ENCODE measurements at regions not wholly inside any gene's neighbourhood (a gene's known extent, or its start where the extent isn't known, plus 50 kb on each side); places are given as distances from the start of the nearest gene placed in this dataset.

DNA sequence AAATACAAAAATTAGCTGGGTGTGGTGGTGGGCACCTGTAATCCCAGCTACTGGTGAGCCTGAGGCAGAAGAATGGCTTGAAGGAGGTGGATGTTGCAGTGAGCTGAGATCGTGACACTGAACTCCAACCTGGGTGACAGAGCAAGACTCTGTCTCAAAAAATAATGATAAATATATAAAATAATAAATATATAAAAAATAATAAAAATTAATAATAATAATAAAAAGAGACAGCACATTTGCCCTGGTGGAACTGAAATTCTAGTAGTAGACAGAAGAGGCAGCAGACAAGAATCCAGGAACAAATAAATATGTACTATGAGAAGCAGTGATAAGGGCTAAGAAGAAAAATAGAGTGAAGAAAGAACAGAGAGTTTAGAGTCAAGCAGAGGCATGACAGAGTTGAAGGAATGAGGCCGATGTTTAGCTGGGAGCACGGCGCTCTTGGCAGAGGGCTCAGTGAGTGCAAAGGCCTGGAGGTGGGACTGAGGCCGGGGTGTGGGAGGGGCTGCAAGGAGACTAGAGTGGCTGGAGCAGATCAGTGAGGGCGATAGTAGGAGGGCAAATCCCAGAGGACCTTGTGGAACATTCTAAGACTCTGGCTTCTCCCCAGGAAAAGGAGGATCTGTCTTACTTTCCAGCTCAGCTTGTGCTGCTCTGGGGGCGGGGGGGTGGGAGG, 410.3 kb downstream of the MN1 start:
- Histone ChIP-seq H3K27ac (no peak overlapping the region), H3K36me3 (no peaks in the 10 kb centered on the region), H3K4me1 (no peaks in the 10 kb centered on the region), H3K27me3 (peaks cover 3% of the 10 kb centered on the region in 3 donors), H3K9me3 (no peaks in the 10 kb centered on the region), H3K4me3 (no peak overlapping the region)
- intact Hi-C loops (cut with DNase I; ENCODE audit: low total_unique reads) (no loop called here), in situ Hi-C loops (cut with MboI; ENCODE audit: low sequenced_read_pairs in 4 of 4) (no loop called here)
- no peak for ATAC-seq
- TF ChIP-seq CTCF (IDR thresholded peaks at IDR 0.05 in 4 of 5, conservative IDR thresholded peaks at IDR 0.05 in 1 of 5), result no peak
- no peak for TF ChIP-seq POLR2A (IDR thresholded peaks at IDR 0.05)
- DNase-seq, result no peak

- no peaks in the 10 kb centered on the region for H3K36me3 ChIP-seq
- intact Hi-C loops (cut with DNase I; ENCODE audit: low total_unique reads), result no loop called here
- H3K27ac ChIP-seq, result no peak overlapping the region
- DNase-seq (no peak), ATAC-seq (no peak)
- H3K4me3 ChIP-seq, result no peak overlapping the region
- TF ChIP-seq CTCF (IDR thresholded peaks at IDR 0.05 in 4 of 5, conservative IDR thresholded peaks at IDR 0.05 in 1 of 5) (no peak), POLR2A (IDR thresholded peaks at IDR 0.05) (no peak)
- H3K4me1 ChIP-seq, result no peaks in the 10 kb centered on the region
- H3K27me3 ChIP-seq, result peaks cover under 1 to 4% (median 3%) of the 10 kb centered on the region in 3 donors
- in situ Hi-C loops (cut with MboI; ENCODE audit: low sequenced_read_pairs in 4 of 4), result no loop called here
- no peaks in the 10 kb centered on the region for H3K9me3 ChIP-seq
Observed at GRCh38 chr22:27393371-27393770, 408.2 kb downstream of the MN1 start.

DNA sequence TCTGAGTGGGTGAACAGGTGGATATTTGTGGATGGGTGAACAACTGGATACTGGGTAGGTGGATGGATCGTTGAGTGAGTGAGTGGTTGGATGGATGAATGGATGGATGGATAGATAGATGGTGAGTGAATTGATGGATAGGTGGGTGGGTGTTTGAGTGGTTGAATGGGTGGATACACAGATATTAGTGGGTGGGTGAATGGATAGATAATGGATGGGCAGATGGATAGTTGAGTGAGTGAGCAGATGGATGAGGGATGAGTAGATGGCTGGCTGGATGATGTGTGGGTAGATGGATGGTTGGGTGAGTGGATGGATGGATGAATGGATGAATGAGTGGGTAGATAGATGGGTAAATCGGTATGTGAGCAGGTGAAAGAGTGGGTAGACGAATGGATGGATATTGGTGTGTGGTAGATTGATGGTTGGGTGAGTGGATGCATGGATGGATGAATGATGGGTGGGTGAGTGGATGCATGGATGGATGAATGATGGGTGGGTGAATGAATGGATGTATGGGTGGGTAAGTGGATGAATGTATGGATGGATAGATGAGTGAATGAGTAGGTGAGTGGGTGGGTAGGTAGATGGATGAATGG, 406.7 kb downstream of the MN1 start:
- no peaks in the 10 kb centered on the region for H3K9me3 ChIP-seq
- intact Hi-C loops (cut with DNase I; ENCODE audit: low total_unique reads) (no loop called here), in situ Hi-C loops (cut with MboI; ENCODE audit: low sequenced_read_pairs in 4 of 4) (no loop called here)
- no peaks in the 10 kb centered on the region for H3K4me1 ChIP-seq
- H3K27ac ChIP-seq, result no peak overlapping the region
- peaks cover 8 to 15% (median 14%) of the 10 kb centered on the region in 3 donors for H3K27me3 ChIP-seq
- TF ChIP-seq POLR2A (IDR thresholded peaks at IDR 0.05) (no peak), CTCF (IDR thresholded peaks at IDR 0.05 in 4 of 5, conservative IDR thresholded peaks at IDR 0.05 in 1 of 5) (no peak)
- no peaks in the 10 kb centered on the region for H3K36me3 ChIP-seq
- no peak for DNase-seq
- H3K4me3 ChIP-seq, result no peak overlapping the region
- no peak for ATAC-seq

DNA sequence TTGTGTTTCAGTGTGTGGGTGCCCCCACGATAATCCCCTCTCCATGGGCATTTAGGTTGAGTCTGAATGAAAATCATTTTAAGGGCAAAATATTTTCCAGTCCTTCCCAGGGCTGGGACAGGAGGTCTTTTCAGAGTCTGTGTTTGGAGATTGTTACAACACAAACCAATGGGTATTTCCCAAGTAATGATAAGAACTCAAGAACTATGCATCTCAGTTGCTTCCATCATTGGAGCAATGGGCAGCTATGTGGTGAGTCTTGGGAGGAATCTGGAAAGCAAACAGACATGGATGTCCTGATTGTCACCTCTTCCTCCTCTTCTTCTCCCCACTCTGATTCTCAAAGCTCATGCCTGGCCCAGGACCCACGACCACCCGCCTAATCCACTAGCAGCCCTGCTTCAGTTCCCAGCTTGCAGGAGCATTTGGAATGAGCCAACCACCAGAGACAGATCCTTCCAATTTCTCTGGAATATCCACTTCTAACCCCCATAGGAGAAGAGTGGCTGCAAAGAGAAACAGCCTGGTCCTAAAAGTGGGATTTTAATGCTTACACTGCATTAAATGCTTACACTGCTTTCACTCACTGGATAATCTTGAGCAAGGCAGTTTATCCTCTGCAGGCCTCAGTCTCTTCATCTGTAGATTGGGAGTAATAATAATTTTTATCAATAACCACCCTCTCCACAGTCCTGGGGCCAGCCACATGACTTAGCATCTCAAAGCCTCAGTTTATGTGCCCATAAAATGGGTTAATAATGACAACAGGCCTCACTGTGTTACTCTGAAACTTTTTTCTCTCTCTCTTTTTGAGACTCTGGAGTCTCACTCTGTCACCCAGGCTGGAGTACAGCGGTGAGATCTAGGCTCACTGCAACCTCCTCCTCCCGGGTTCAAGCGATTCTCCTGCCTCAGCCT, 404.3 kb downstream of the MN1 start:
- Histone ChIP-seq H3K4me1 (no peaks in the 10 kb centered on the region), H3K4me3 (no peak overlapping the region), H3K27me3 (peaks cover 14 to 21% (median 18%) of the 10 kb centered on the region in 3 donors), H3K27ac (no peak overlapping the region), H3K9me3 (no peaks in the 10 kb centered on the region), H3K36me3 (no peaks in the 10 kb centered on the region)
- DNase-seq (no peak), ATAC-seq (no peak)
- in situ Hi-C loops (cut with MboI; ENCODE audit: low sequenced_read_pairs in 4 of 4) (no loop called here), intact Hi-C loops (cut with DNase I; ENCODE audit: low total_unique reads) (no loop called here)
- TF ChIP-seq POLR2A (IDR thresholded peaks at IDR 0.05) (no peak), CTCF (IDR thresholded peaks at IDR 0.05 in 4 of 5, conservative IDR thresholded peaks at IDR 0.05 in 1 of 5) (no peak)

Data from gastrocnemius medialis (tissue), 4 donors.